ENCODE measurements at regions not wholly inside any gene's neighbourhood (a gene's known extent, or its start where the extent isn't known, plus 50 kb on each side); places are given as distances from the start of the nearest gene placed in this dataset.

DNA sequence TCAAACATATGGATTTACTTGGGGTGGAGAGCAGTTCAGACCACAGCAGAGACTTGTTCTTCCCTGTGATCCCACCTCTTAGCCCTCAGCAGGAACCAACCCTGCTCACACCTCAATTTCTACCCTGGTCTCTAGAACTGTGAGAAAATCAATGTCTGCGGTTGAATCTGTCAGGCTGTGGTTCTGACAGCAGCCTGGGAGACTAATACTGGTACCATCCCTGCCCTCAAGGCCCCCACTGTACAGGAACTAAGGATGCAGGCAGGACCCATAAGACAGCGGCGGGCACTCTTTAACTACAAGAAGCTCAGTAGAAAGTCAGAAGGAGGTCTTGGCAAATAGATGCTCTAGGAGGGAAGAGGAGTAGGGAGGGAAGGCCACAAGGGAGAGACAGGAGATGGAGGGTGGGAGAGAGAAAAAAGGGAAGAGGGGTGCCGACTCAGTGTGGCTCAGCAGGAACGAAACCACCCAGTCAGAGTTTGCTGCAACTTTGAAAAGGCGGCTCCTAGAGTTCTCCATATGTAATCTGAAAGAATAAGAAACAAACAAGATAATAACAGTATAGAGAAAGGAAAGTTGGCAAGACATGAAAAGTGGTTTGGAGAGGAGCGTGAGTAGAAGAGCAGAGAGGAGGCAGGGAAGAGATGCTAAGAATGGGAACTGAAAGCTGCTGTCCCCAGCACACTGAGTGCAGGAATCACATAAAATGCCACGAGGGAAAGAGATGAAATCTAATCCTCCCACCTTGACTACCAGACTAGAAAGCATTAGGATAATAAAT is 323.9 kb upstream of the ID2 start:
- Histone ChIP-seq H3K27me3 (ENCODE audit: low read depth, low read length) (no peaks in the 10 kb centered on the region), H3K9me3 (ENCODE audit: control insufficient read depth in 1 of 2, low read length in 2 of 2) (peaks cover 0 to 8% of the 10 kb centered on the region in 2 donors), H3K4me3 (ENCODE audit: low read depth in 1 of 2, low read length in 2 of 2) (no peak overlapping the region), H3K27ac (ENCODE audit: low read length) (no peak overlapping the region), H3K4me1 (ENCODE audit: control insufficient read depth in 1 of 2, insufficient read depth in 2 of 2, low read length in 2 of 2) (no peaks in the 10 kb centered on the region), H3K36me3 (ENCODE audit: control insufficient read depth in 1 of 2, insufficient read depth in 2 of 2, low read length in 2 of 2) (no peaks in the 10 kb centered on the region)

DNA sequence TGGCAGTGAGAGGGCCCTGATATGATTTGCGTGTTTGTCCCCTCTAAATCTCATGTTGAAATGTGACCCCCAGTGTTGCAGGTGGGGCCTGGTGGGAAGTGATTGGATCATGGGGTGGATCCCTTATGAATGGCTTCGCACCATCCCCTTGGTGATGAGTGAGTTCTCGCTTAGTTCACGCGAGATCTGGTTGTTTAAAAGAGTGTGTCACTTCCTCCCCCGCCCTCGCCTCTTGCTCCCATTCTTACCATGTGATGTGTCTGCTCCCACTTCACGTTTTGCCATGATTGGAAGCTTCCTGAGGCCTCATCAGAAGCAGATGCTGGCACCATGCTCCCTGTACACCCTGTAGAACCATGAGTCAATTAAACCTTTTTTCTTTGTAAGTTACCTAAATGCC is 319.9 kb upstream of the ID2 start:
- H3K36me3 ChIP-seq (ENCODE audit: control insufficient read depth in 1 of 2, insufficient read depth in 2 of 2, low read length in 2 of 2): no peaks in the 10 kb centered on the region
- no peaks in the 10 kb centered on the region for H3K4me1 ChIP-seq (ENCODE audit: control insufficient read depth in 1 of 2, insufficient read depth in 2 of 2, low read length in 2 of 2)
- H3K27me3 ChIP-seq (ENCODE audit: low read depth, low read length): no peaks in the 10 kb centered on the region
- H3K27ac ChIP-seq (ENCODE audit: low read length): no peak overlapping the region
- H3K4me3 ChIP-seq (ENCODE audit: low read depth in 1 of 2, low read length in 2 of 2): no peak overlapping the region
- no peaks in the 10 kb centered on the region for H3K9me3 ChIP-seq (ENCODE audit: control insufficient read depth in 1 of 2, low read length in 2 of 2)

GRCh38 chr2:8363161-8363560 is 318.7 kb upstream of the ID2 start:
- H3K27ac ChIP-seq (ENCODE audit: low read length): no peak overlapping the region
- no peaks in the 10 kb centered on the region for H3K4me1 ChIP-seq (ENCODE audit: control insufficient read depth in 1 of 2, insufficient read depth in 2 of 2, low read length in 2 of 2)
- H3K27me3 ChIP-seq (ENCODE audit: low read depth, low read length): no peaks in the 10 kb centered on the region
- no peaks in the 10 kb centered on the region for H3K36me3 ChIP-seq (ENCODE audit: control insufficient read depth in 1 of 2, insufficient read depth in 2 of 2, low read length in 2 of 2)
- H3K9me3 ChIP-seq (ENCODE audit: control insufficient read depth in 1 of 2, low read length in 2 of 2): no peaks in the 10 kb centered on the region
- no peak overlapping the region for H3K4me3 ChIP-seq (ENCODE audit: low read depth in 1 of 2, low read length in 2 of 2)

DNA sequence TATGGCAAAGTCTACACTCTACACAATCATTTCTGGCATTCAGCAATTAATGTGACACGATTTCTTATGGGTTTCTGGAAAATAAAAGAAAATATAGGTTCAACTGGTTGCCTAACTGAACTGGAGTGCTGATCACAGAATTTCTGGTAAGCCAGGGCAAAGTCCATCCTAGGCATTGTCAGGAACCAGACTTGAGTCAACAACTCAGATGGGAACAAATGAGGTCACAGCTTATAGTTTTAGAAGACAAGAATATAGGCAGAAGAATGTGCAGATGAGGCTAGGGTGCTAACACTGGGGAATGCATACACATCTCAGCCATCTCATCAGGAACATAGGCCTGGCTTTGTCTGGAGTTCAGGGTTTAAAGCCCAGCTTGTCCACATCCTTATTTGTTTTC is 317.2 kb upstream of the ID2 start:
- Histone ChIP-seq H3K4me3 (ENCODE audit: low read depth in 1 of 2, low read length in 2 of 2) (no peak overlapping the region), H3K9me3 (ENCODE audit: control insufficient read depth in 1 of 2, low read length in 2 of 2) (no peaks in the 10 kb centered on the region), H3K27me3 (ENCODE audit: low read depth, low read length) (no peaks in the 10 kb centered on the region), H3K36me3 (ENCODE audit: control insufficient read depth in 1 of 2, insufficient read depth in 2 of 2, low read length in 2 of 2) (no peaks in the 10 kb centered on the region), H3K4me1 (ENCODE audit: control insufficient read depth in 1 of 2, insufficient read depth in 2 of 2, low read length in 2 of 2) (no peaks in the 10 kb centered on the region), H3K27ac (ENCODE audit: low read length) (no peak overlapping the region)

DNA sequence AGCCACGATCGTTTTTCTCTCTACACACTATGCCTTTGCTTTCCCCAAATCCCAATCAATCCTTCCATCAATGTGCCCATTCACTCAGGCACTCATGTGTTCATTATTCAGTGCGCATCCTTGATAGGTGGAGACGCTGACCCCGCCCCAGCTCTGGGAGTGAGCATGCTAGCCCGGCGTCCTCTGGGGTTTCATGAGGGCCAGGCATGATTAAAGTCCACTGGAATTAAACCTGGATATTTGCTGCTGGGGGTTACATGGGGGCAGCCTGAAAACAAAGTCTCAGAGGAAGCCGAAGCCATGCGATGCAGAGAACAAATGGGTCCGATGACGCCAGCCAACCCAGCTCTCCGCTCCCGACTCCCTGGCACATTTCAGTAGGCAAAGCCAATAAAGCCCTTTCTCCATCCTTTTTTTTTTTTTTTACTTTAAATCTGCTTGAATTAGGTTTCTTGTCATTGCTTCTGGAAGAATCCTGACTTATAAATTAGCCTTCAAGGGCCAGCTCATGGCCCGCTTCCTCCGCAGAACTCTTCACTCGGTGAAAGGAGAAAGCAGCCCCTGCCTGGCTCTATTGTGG is 316.4 kb upstream of the ID2 start:
- Histone ChIP-seq H3K9me3 (ENCODE audit: control insufficient read depth in 1 of 2, low read length in 2 of 2) (no peaks in the 10 kb centered on the region), H3K4me1 (ENCODE audit: control insufficient read depth in 1 of 2, insufficient read depth in 2 of 2, low read length in 2 of 2) (no peaks in the 10 kb centered on the region), H3K4me3 (ENCODE audit: low read depth in 1 of 2, low read length in 2 of 2) (no peak overlapping the region), H3K27me3 (ENCODE audit: low read depth, low read length) (no peaks in the 10 kb centered on the region), H3K27ac (ENCODE audit: low read length) (no peak overlapping the region), H3K36me3 (ENCODE audit: control insufficient read depth in 1 of 2, insufficient read depth in 2 of 2, low read length in 2 of 2) (no peaks in the 10 kb centered on the region)

DNA sequence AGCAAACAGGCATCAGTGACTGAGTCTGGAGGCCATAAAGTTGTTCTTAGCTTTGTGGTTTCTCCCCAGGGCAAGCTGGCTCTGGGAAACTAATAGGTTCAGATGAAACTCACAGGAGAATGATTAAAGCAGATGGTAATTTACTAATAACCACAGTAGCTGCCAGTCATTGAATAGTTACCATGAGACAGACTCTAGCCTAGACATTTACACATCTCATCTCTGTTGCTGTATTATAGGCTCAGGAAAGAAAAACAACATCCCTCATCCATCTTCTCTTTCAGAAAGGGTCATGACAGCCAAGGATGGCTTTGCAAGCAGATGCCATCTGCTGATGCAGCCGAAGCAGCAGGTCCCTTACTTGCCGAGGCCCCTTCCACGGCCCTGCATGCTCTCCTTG is 314.0 kb upstream of the ID2 start:
- H3K36me3 ChIP-seq (ENCODE audit: control insufficient read depth in 1 of 2, insufficient read depth in 2 of 2, low read length in 2 of 2): no peaks in the 10 kb centered on the region
- no peak overlapping the region for H3K27ac ChIP-seq (ENCODE audit: low read length)
- no peaks in the 10 kb centered on the region for H3K9me3 ChIP-seq (ENCODE audit: control insufficient read depth in 1 of 2, low read length in 2 of 2)
- no peaks in the 10 kb centered on the region for H3K27me3 ChIP-seq (ENCODE audit: low read depth, low read length)
- H3K4me1 ChIP-seq (ENCODE audit: control insufficient read depth in 1 of 2, insufficient read depth in 2 of 2, low read length in 2 of 2): no peaks in the 10 kb centered on the region
- no peak overlapping the region for H3K4me3 ChIP-seq (ENCODE audit: low read depth in 1 of 2, low read length in 2 of 2)

DNA sequence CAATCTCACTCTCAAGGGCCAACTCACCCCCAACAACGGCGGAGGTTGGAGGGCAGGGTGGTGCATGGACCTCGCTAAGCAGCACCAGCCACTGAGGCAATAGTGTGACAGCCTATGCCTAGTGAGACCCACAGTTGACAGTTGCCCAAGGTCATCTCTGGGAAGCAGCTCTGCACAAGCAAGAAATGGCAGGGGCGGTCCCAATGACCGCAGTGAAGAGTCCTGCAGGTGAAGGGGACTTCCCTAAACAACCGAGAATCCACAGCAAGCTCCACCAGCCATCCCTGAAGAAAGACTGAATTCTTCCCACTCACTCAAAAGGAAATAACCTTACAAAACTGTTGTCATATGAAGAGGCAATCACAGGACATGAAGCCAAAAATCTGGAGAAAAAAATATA is 313.4 kb upstream of the ID2 start:
- Histone ChIP-seq H3K27ac (ENCODE audit: low read length) (no peak overlapping the region), H3K9me3 (ENCODE audit: control insufficient read depth in 1 of 2, low read length in 2 of 2) (no peaks in the 10 kb centered on the region), H3K4me3 (ENCODE audit: low read depth in 1 of 2, low read length in 2 of 2) (no peak overlapping the region)

GRCh38 chr2:8369522-8369921 is 312.3 kb upstream of the ID2 start:
- H3K27me3 ChIP-seq (ENCODE audit: low read depth, low read length): no peaks in the 10 kb centered on the region
- H3K27ac ChIP-seq (ENCODE audit: low read length): no peak overlapping the region
- no peaks in the 10 kb centered on the region for H3K4me1 ChIP-seq (ENCODE audit: control insufficient read depth in 1 of 2, insufficient read depth in 2 of 2, low read length in 2 of 2)
- no peak overlapping the region for H3K4me3 ChIP-seq (ENCODE audit: low read depth in 1 of 2, low read length in 2 of 2)
- no peaks in the 10 kb centered on the region for H3K9me3 ChIP-seq (ENCODE audit: control insufficient read depth in 1 of 2, low read length in 2 of 2)
- no peaks in the 10 kb centered on the region for H3K36me3 ChIP-seq (ENCODE audit: control insufficient read depth in 1 of 2, insufficient read depth in 2 of 2, low read length in 2 of 2)

More for the DNA sequence above, 313.4 kb upstream of the ID2 start:
- Histone ChIP-seq H3K36me3 (ENCODE audit: control insufficient read depth in 1 of 2, insufficient read depth in 2 of 2, low read length in 2 of 2) (no peaks in the 10 kb centered on the region), H3K4me1 (ENCODE audit: control insufficient read depth in 1 of 2, insufficient read depth in 2 of 2, low read length in 2 of 2) (no peaks in the 10 kb centered on the region), H3K27me3 (ENCODE audit: low read depth, low read length) (no peaks in the 10 kb centered on the region)

- Histone ChIP-seq H3K36me3 (ENCODE audit: control insufficient read depth in 1 of 2, insufficient read depth in 2 of 2, low read length in 2 of 2) (no peaks in the 10 kb centered on the region), H3K4me1 (ENCODE audit: control insufficient read depth in 1 of 2, insufficient read depth in 2 of 2, low read length in 2 of 2) (no peaks in the 10 kb centered on the region), H3K9me3 (ENCODE audit: control insufficient read depth in 1 of 2, low read length in 2 of 2) (no peaks in the 10 kb centered on the region), H3K4me3 (ENCODE audit: low read depth in 1 of 2, low read length in 2 of 2) (no peak overlapping the region), H3K27me3 (ENCODE audit: low read depth, low read length) (no peaks in the 10 kb centered on the region), H3K27ac (ENCODE audit: low read length) (no peak overlapping the region)
These were observed 311.5 kb upstream of the ID2 start for GRCh38 chr2:8370258-8370802.

DNA sequence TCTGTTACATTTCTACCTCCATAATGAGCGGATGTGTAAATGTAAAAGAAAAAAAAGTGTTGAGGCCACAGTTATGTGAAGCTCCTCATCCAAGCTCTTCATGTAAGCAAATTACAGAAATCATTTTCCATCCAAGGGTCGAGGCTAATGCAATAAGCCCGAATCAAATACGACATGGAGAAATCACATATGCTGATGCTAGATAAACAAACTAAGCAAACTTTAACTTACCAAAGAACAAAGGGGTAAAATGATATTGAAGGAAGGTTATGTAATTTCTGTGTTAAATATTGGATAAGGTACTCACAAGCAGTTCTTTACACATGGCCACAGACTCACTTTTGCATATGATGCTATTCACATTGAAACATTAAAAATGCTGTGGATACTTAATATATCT is 310.2 kb upstream of the ID2 start:
- Histone ChIP-seq H3K36me3 (ENCODE audit: control insufficient read depth in 1 of 2, insufficient read depth in 2 of 2, low read length in 2 of 2) (no peaks in the 10 kb centered on the region), H3K4me1 (ENCODE audit: control insufficient read depth in 1 of 2, insufficient read depth in 2 of 2, low read length in 2 of 2) (no peaks in the 10 kb centered on the region), H3K9me3 (ENCODE audit: control insufficient read depth in 1 of 2, low read length in 2 of 2) (no peaks in the 10 kb centered on the region), H3K4me3 (ENCODE audit: low read depth in 1 of 2, low read length in 2 of 2) (no peak overlapping the region), H3K27ac (ENCODE audit: low read length) (no peak overlapping the region), H3K27me3 (ENCODE audit: low read depth, low read length) (no peaks in the 10 kb centered on the region)

DNA sequence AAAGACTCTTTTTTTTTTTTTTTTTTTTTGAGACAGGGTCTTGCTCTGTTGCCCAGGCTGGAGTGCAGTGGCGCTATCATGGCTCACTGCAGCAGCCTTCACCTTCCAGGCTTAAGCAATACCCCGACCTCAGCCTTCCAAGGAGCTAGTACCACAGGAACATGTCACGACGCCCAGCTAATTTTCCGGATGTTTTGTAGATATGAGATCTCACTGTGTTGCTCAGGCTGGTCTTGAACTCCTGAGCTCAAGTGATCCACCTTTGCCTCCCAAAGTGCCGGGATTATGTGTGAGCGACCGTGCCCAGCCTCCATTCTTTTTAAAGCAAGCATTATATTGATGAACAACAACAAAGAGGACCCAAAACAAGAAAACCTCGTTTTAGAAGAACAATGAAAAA is 307.1 kb upstream of the ID2 start:
- no peak overlapping the region for H3K4me3 ChIP-seq (ENCODE audit: low read depth in 1 of 2, low read length in 2 of 2)
- no peaks in the 10 kb centered on the region for H3K9me3 ChIP-seq (ENCODE audit: control insufficient read depth in 1 of 2, low read length in 2 of 2)
- peaks cover 0 to 3% of the 10 kb centered on the region in 2 donors for H3K4me1 ChIP-seq (ENCODE audit: control insufficient read depth in 1 of 2, insufficient read depth in 2 of 2, low read length in 2 of 2)
- H3K27me3 ChIP-seq (ENCODE audit: low read depth, low read length): no peaks in the 10 kb centered on the region
- no peak overlapping the region for H3K27ac ChIP-seq (ENCODE audit: low read length)
- no peaks in the 10 kb centered on the region for H3K36me3 ChIP-seq (ENCODE audit: control insufficient read depth in 1 of 2, insufficient read depth in 2 of 2, low read length in 2 of 2)

All from muscle layer of duodenum (tissue), 2 donors.